Motor neuron (in vitro differentiated cells): ENCODE measurements at regions not wholly inside any gene's neighbourhood (a gene's known extent, or its start where the extent isn't known, plus 50 kb on each side); places are given as distances from the start of the nearest gene placed in this dataset.

Source experiments
- ATAC-seq, 8 experiments: fragments of 200-7000 bp; cut with Tn5 transposase; replicated peaks in 6 of 8; 2 replicates each; pipeline ENCODE4 v1.8.0; 2021; ENCODE audit warnings: mild to moderate bottlenecking in 8 of 8, moderate library complexity in 8 of 8
- H3K27ac ChIP-seq, 2 donors: fragments of 250-450 bp; sonication (Bioruptor Pico); 2 replicates each; pipeline ENCODE4 v1.9.0; 2021; ENCODE audit warnings: antibody characterized with exemption in 2 of 2, mild to moderate bottlenecking in 2 of 2, moderate library complexity in 1 of 2
- H3K4me1 ChIP-seq, 2 donors: fragments of 250-450 bp; sonication (Bioruptor Pico); replicated peaks in 1 of 2; 2 replicates each; pipeline ENCODE4 v1.6.1; 2021; ENCODE audit warnings: antibody characterized with exemption in 2 of 2, mild to moderate bottlenecking in 2 of 2, moderate library complexity in 1 of 2
- H3K4me3 ChIP-seq, 5 donors: fragments of 250-450 bp; sonication (Bioruptor Pico); 2 replicates each; pipeline ENCODE4 v1.9.0; 2021; ENCODE audit warnings: antibody characterized with exemption in 5 of 5, mild to moderate bottlenecking in 5 of 5, moderate library complexity in 4 of 5
- WGBS, 10 experiments: fragments of 450-650 bp; shearing (Covaris generic); methylation state at CpG; one replicate each; pipeline ENCODE4 v1.0.0; 2022; 5-methylcytosine and 5-hydroxymethylcytosine counted together
- in situ Hi-C, 9 experiments: fragments of 400-800 bp; cut with MboI; loops; one replicate each; pipeline ENCODE4 v1.15.0; 2021; ENCODE audit warnings: low sequenced_read_pairs in 9 of 9, low pct_unique_long_range_greater_than_20kb in 2 of 9; ENCODE audit not compliant: unreplicated experiment in 9 of 9

DNA sequence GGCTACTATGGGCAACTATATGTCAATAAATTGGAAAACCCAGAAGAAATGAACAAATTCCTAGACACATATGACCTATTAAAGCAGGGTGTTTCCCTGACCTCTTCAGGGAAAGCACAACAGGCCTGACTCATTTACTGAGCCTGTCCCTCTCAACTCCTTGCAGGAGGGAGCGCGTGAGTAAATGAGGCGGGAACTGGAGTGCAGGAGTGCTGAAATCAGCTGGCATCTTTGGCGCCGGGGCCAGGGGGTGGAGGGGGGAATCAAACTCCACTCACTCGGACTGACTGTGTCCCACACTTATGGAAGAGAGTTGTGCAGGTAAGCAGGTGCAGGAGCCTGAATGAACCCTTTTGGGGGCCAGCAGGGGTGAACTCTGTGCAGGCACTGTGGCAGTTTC is 671.2 kb upstream of the PTCHD4 start:
- no peak overlapping the region for H3K4me3 ChIP-seq
- no peaks in the 10 kb centered on the region for H3K4me1 ChIP-seq
- in situ Hi-C loops, result no loop called here
- peak in 1 of 8 experiments; percentile 76 for ATAC-seq
- 85 to 100% (median 93%) methylated on average over 2 to 3 of the region's 6 CpGs; no CpG with 5 or more reads in 5 of the 10 experiments for WGBS, 10 experiments
- H3K27ac ChIP-seq, result no peak overlapping the region

DNA sequence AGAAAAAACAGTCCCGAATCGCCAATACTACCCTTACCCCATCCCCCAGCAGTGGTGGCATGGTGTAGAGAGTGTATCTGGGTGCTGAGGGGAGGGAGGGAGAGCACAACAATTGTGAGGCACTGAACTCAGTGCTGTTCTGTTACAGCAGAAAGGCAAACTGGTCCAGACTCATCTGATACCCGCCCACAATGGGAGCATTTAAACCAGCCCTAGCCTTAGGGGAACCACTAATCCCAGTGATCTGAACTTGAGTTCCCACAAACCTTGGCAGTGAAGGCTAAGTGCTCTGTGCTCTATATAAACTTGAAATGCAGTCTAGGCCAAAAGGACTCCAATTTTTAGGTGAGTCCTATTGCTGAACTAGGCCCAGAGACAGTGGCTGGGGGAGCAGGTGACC is 666.4 kb upstream of the PTCHD4 start:
- in situ Hi-C loops, result no loop called here
- ATAC-seq, result peak in 2 of 8 experiments; percentile 52 to 59
- WGBS, 10 experiments, result 20 to 96% (median 70%) methylated on average over 1 to 3 of the region's 3 CpGs; no CpG with 5 or more reads in 5 of the 10 experiments
- no peaks in the 10 kb centered on the region for H3K4me1 ChIP-seq
- no peak overlapping the region for H3K27ac ChIP-seq
- H3K4me3 ChIP-seq, result no peak overlapping the region

DNA sequence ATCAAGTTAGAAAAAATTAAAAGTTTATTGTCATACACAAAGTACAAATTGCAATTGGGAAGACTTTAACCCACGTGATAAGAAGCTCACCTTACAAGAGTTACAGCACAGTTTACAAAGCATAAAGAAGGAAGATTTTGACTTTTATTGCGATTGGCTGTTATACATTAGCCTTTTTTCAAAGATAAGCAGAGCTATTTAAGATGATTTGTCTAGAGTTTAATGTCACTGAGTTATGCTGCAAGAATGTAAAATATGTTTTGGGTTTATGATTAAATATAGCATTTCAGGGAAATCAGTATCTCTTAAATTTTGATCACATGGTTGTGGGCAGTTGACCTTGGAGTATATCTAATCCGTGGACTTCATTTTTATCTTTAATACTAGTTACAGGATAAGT is 664.2 kb upstream of the PTCHD4 start:
- WGBS, 10 experiments, result 28 to 100% (median 81%) methylated on average over 1 to 3 of the region's 3 CpGs
- ATAC-seq, result no peak
- Histone ChIP-seq H3K4me1 (no peaks in the 10 kb centered on the region), H3K27ac (no peak overlapping the region), H3K4me3 (no peak overlapping the region)
- in situ Hi-C loops, result no loop called here

DNA sequence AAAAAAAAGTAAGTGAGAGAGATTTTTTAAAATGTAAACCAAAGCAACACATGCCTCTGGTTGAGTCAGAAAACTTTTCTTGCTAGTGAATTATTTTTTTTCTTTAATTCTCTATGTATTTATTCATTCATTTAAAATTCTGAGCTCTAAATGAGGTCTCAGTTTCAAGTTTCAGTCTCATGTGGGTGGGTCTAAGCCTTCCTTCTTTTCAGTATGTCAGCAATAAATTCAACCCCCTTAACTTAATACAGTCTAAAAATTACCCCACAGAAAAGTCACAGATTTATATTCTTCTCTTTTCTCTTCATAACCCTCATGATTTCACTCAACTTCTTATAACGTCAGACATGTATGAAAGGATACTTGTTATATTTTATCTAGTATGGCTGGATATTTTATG is 663.3 kb upstream of the PTCHD4 start:
- H3K27ac ChIP-seq, result no peak overlapping the region
- WGBS, 10 experiments, result 0 to 91% (median 70%) methylated on average over 1 of the region's 1 CpG; no CpG with 5 or more reads in 1 of the 10 experiments
- in situ Hi-C loops, result loop anchor here in 6 of 9 experiments (25.0 kb wide), 3 partner anchors 638 to 987 kb away; partner anchors contain the start of gene OPN5 (in 6 of the 6)
- H3K4me1 ChIP-seq, result no peaks in the 10 kb centered on the region
- peak in 1 of 8 experiments; percentile 17 for ATAC-seq
- H3K4me3 ChIP-seq, result no peak overlapping the region

DNA sequence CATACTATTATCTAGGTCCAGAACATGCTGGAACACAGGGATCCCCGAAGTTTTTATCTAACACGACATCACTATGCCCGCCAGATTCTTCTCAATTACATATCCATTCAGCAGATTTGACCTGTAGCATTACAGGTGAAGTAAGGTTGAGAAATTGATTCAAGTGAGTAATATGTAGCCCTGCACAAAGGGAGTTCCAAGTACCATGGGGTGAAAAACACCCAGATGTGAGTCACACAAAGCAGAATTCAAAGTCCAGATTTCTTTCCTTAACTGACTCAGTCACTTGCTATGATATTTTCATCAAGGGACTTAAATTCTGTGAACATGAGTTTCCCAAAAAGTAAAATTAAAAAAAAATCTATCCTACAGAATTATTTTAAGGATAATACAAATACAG is 655.4 kb upstream of the PTCHD4 start:
- Histone ChIP-seq H3K27ac (no peak overlapping the region), H3K4me1 (no peaks in the 10 kb centered on the region), H3K4me3 (no peak overlapping the region)
- in situ Hi-C loops, result loop anchor here in 7 of 9 experiments (10.0 to 25.0 kb wide), 4 partner anchors 646 to 982 kb away; partner anchors contain the start of gene OPN5 (in 7 of the 7)
- 50 to 100% (median 83%) methylated on average over 1 to 3 of the region's 3 CpGs; no CpG with 5 or more reads in 2 of the 10 experiments for WGBS, 10 experiments
- peak in 2 of 8 experiments; percentile 44 to 65 for ATAC-seq

DNA sequence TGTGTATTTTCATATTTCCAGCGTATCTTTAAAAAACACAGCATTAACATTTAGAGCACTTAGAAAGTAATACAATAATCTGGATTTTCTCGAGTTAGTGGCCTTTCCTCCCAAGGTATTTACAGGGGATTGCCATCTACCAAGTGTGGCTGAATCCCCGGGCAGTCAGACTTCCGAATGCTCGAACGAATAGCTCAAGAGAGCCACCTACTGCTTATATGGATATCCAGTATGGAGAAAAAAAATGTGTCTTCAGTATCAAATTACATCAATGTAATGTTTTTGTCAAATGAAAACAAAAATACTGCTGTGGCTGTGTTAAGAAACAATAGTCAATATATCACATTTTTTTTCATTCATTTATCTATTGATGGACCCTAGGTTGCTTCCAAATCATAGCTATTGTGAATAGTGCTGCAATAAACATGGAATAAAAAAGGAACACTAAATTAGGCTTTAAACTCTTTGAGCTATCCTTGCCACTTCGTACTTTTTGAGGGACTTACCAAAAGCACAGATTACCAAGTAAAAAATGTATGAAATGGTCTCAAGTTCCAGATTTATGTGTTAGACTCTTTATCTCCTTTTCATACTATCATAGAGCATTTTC is 654.5 kb upstream of the PTCHD4 start:
- in situ Hi-C loops, result loop anchor here in 7 of 9 experiments (10.0 to 25.0 kb wide), 4 partner anchors 647 to 981 kb away; partner anchors contain the start of gene OPN5 (in 7 of the 7)
- 0 to 32% (median 12%) methylated on average over 2 to 7 of the region's 7 CpGs for WGBS, 10 experiments
- Histone ChIP-seq H3K4me3 (no peak overlapping the region), H3K27ac (no peak overlapping the region), H3K4me1 (no peaks in the 10 kb centered on the region)
- peak; percentile 52 to 90 (median 73) for ATAC-seq

DNA sequence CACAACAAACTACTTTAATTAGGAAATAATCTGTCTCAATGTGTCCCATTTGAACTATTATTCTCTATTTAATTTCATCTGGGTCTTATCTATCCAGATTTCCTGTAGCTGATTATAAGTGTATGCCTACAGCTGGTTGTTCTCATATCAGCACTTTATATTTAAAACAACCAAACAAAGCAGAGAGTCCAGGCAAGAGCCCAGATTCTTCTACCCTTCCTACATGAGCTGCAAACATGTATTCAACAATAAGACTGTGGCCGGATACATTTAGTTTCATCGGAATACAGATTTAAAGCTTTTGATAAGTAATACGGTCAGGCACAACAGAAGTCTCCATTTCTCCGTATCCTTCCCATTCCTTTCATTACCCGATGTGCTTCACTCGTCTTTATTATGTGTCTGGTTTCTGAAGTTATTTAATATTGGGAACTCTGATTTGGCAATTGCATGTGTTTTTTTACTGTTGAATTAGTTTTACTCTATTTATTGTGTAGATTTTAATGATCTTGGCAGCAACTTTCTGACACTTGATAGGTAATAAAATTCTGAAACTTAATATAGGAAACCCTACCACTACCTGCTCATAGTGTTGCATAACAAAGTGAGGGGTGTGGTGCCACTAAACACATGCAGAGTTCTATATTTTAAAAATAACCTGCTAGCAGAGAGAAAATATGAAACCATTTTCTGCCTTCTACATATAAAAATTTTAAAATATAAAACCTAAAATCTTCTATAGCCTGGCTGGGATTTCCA is 653.5 kb upstream of the PTCHD4 start:
- no peak overlapping the region for H3K4me3 ChIP-seq
- WGBS, 10 experiments, result 25 to 100% (median 72%) methylated on average over 1 to 6 of the region's 6 CpGs
- in situ Hi-C loops, result loop anchor here in 7 of 9 experiments (10.0 to 25.0 kb wide), 4 partner anchors 648 to 980 kb away; partner anchors contain the start of gene OPN5 (in 7 of the 7)
- no peaks in the 10 kb centered on the region for H3K4me1 ChIP-seq
- no peak for ATAC-seq
- no peak overlapping the region for H3K27ac ChIP-seq

DNA sequence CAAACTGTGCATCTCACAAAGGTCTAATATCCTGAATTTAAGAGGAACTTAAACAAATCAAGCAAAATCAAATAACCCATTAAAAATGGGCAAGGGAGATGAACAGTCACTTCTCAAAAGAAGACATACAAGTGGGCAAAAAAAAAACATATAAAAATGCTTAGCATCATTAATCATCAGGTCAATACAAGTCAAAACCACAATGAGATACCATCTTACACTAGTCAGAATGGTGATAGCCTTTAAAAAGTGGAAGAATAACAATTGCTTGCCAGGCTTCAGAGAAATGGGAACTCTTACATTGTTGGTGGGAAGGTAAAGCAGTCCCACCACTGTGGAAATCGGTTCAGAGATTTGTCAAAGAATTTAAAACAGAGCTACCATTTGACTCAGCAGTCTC is 646.7 kb upstream of the PTCHD4 start:
- Histone ChIP-seq H3K27ac (no peak overlapping the region), H3K4me3 (no peak overlapping the region), H3K4me1 (no peaks in the 10 kb centered on the region)
- ATAC-seq, result no peak
- 0 to 100% (median 75%) methylated on average over 1 of the region's 1 CpG; no CpG with 5 or more reads in 3 of the 10 experiments for WGBS, 10 experiments
- in situ Hi-C loops, result loop anchor here in 6 of 9 experiments (25.0 kb wide), 3 partner anchors 655 to 970 kb away; partner anchors contain the start of gene OPN5 (in 6 of the 6)

DNA sequence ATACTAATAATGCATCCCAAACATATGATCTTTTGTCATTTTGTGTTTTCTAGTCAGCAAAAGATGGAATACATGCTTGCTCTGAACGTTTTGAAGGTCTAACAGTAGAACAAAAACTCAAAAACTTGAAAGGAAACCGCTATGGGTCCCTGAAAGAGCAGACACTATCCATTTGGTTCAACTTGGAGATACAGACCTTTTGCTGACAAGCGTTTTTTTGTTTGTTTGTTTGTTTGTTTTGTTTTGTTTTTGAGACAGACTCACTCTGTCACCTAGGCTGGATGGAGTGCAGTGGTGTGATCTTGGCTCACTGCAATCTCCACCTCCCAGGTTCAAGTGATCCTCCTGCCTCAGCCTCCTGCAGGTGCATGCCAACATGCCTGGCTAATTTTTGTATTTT is 644.3 kb upstream of the PTCHD4 start:
- ATAC-seq, result no peak
- no peak overlapping the region for H3K27ac ChIP-seq
- H3K4me3 ChIP-seq, result no peak overlapping the region
- in situ Hi-C loops, result loop anchor here in 6 of 9 experiments (25.0 kb wide), 3 partner anchors 657 to 968 kb away; partner anchors contain the start of gene OPN5 (in 6 of the 6)
- peaks cover 0 to 8% of the 10 kb centered on the region in 2 donors for H3K4me1 ChIP-seq
- 0 to 89% (median 63%) methylated on average over 1 to 3 of the region's 3 CpGs; no CpG with 5 or more reads in 2 of the 10 experiments for WGBS, 10 experiments

DNA sequence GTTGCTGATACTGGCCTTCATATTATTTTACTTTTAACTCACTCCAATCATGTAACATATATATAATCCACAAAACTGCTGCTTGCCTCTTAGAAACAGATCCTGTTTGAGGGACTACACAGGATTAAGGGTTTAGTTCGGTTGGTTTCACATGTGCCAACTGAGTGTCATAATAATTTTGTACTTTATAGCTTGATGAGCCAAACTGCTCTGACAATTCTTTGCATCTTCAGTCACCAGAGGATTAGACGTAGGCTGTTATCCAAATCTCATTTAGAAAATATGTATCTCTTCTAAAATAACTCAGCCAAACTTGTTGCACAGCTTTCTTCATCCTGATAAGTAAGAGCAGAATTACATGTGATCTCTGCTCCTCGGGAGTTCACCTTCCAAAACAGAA is 643.6 kb upstream of the PTCHD4 start:
- 26 to 100% (median 83%) methylated on average over 1 to 3 of the region's 3 CpGs; no CpG with 5 or more reads in 3 of the 10 experiments for WGBS, 10 experiments
- Histone ChIP-seq H3K4me3 (no peak overlapping the region), H3K27ac (no peak overlapping the region), H3K4me1 (peaks cover 0 to 10% of the 10 kb centered on the region in 2 donors)
- ATAC-seq, result no peak
- in situ Hi-C loops, result loop anchor here in 6 of 9 experiments (25.0 kb wide), 3 partner anchors 658 to 967 kb away; partner anchors contain the start of gene OPN5 (in 6 of the 6)

DNA sequence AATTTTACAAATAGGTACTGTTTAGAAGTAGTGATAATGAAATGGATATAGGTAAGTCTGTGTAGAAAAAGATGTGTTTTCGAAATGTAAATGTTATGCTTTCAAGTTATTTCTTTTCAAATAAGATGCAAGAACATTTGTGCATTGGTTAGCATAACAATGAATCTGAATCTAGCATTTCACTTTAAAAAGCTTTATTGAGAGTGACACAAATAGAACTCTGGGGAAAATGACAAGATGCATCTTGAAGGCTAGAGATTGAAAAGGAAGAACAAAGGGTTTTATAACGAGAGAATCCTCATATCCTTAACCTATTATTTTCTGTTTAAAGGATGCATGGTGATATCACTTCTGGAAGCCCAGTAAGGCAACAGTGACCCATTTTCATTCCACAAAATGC is 639.9 kb upstream of the PTCHD4 start:
- ATAC-seq, result no peak
- H3K27ac ChIP-seq, result no peak overlapping the region
- H3K4me3 ChIP-seq, result no peak overlapping the region
- H3K4me1 ChIP-seq, result peaks cover 0 to 10% of the 10 kb centered on the region in 2 donors
- in situ Hi-C loops, result loop anchor here in 6 of 9 experiments (25.0 kb wide), 3 partner anchors 661 to 964 kb away; partner anchors contain the start of gene OPN5 (in 6 of the 6)
- 10 to 85% (median 44%) methylated on average over 2 of the region's 2 CpGs; no CpG with 5 or more reads in 1 of the 10 experiments for WGBS, 10 experiments

DNA sequence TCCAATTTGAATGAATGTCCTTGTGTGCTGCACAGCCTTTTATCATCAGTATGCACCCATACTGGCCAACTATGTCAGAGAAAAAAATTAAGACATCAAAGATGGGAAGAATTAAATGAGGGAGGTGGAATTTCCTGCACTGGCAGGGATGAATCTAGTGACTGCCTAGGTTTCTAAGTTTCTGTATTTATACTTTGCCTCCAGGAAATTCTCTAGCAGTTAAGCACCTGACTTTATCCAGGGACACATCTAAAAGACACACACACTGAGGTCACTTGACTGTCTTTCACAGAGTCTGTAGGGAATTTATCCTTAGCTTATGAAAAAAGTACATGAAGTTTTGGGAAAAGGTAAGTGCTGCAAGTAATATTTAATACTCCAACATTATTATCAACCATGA is 636.5 kb upstream of the PTCHD4 start:
- in situ Hi-C loops, result no loop called here
- ATAC-seq, result no peak
- H3K27ac ChIP-seq, result no peak overlapping the region
- H3K4me1 ChIP-seq, result peaks cover 0 to 10% of the 10 kb centered on the region in 2 donors
- H3K4me3 ChIP-seq, result no peak overlapping the region

DNA sequence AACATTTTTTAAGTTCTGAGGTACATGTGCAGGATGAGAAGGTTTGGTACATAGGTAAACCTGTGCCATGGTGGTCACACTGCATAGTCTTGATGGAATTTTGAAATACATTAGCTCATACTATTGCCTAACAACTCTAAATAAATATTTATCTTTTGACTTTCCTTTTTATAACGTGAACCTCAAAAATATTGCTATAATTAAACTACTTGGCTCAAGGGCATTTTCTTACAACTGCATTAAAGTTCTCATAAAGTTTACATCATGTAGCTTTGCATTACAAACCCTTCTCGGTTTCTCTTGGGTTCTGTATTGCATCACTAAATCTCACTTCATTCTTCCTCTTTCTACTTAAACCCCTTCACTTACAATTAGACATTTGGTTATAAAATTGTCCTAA is 636.0 kb upstream of the PTCHD4 start:
- Histone ChIP-seq H3K27ac (no peak overlapping the region), H3K4me1 (peaks cover 0 to 10% of the 10 kb centered on the region in 2 donors), H3K4me3 (no peak overlapping the region)
- no peak for ATAC-seq
- 0 to 100% (median 78%) methylated on average over 1 to 2 of the region's 2 CpGs for WGBS, 10 experiments
- in situ Hi-C loops, result no loop called here
